HCT116 (cell line): ENCODE measurements at regions not wholly inside any gene's neighbourhood (a gene's known extent, or its start where the extent isn't known, plus 50 kb on each side); places are given as distances from the start of the nearest gene placed in this dataset.

Experiments
- ATAC-seq: fragments of 200-7000 bp; cut with Tn5 transposase; 2 replicates; pipeline ENCODE4 v1.9.1; 2020; ENCODE audit warnings: mild to moderate bottlenecking, moderate library complexity
- BruUV-seq: library from RNA; stranded (reverse); fragments of 400-500 nt; replicated peaks from 2 replicates; lab custom pipeline; 2021; lab: Mats Ljungman, UMichigan
- CTCF ChIA-PET: fragments of 300-600 bp; sonication (Branson Sonifier 250); formaldehyde crosslinking; loops from one replicate; lab custom pipeline; 2021; ENCODE audit warnings: antibody characterized with exemption; lab: Charles Lee
- POLR2A ChIA-PET: fragments of 300-600, 350-600 bp; sonication (Branson Sonifier 250); formaldehyde crosslinking; loops from one replicate; lab custom pipeline; 2021; ENCODE audit warnings: antibody characterized with exemption; lab: Charles Lee
- RAD21 ChIA-PET, 2 experiments: fragments of 300-600 bp; sonication (Branson Sonifier 250); formaldehyde crosslinking; loops; one replicate each; lab custom pipeline; 2023; ENCODE audit warnings: low total read pairs in 2 of 2; ENCODE audit not compliant: uncharacterized antibody in 2 of 2, unreplicated experiment in 2 of 2, low non-redundant PET in 1 of 2; lab: Charles Lee
- DNase-seq: peaks from one replicate; pipeline ENCODE4 v3.0.0-alpha.2; 2010; ENCODE audit warnings: low read depth, low spot score
- H2AFZ ChIP-seq: fragments of 200-600 bp; shearing (Covaris generic), sonication (generic); 2 replicates; pipeline ENCODE4 v1.6.1; 2017; ENCODE audit warnings: low read depth, mixed run types, mixed read lengths, antibody characterized with exemption, low read length; ENCODE audit not compliant: poor library complexity, severe bottlenecking
- H3K27ac ChIP-seq: 2 replicates; pipeline ENCODE4 v1.5.1; 2012; ENCODE audit warnings: low read depth, low read length
- H3K27me3 ChIP-seq: fragments of 200-600 bp; sonication (generic); 2 replicates; pipeline ENCODE4 v1.6.1; 2016; ENCODE audit warnings: mixed run types, low read length, mixed read lengths; ENCODE audit not compliant: insufficient read depth
- H3K36me3 ChIP-seq, 2 experiments: fragments of 200-500 bp in 1 of 2; fragments of 200-600 bp in 1 of 2; sonication (Bioruptor generic) in 1 of 2; sonication (generic) in 1 of 2; 2 replicates each; pipeline versions ENCODE4 v1.5.1 to v1.6.1; 2014 to 2016; ENCODE audit warnings: low read length in 2 of 2, inconsistent platforms in 1 of 2, mixed read lengths in 1 of 2, mixed run types in 1 of 2; ENCODE audit not compliant: insufficient read depth in 2 of 2, control insufficient read depth in 1 of 2
- H3K4me1 ChIP-seq, 2 experiments: fragments of 200-600 bp in 1 of 2; sonication (generic) in 1 of 2; 2 replicates each; pipeline versions ENCODE4 v1.5.1 to v1.6.1; 2012 to 2017; ENCODE audit warnings: low read length in 2 of 2, inconsistent platforms in 1 of 2, mild to moderate bottlenecking in 1 of 2, mixed read lengths in 1 of 2, mixed run types in 1 of 2, moderate library complexity in 1 of 2; ENCODE audit not compliant: insufficient read depth in 2 of 2, control insufficient read depth in 1 of 2
- H3K4me2 ChIP-seq: fragments of 200-600 bp; sonication (generic); 2 replicates; pipeline ENCODE4 v1.6.1; 2017; ENCODE audit warnings: mixed run types, low read length, mixed read lengths
- H3K4me3 ChIP-seq, 2 experiments: fragments of 200-600 bp in 1 of 2; sonication (generic) in 1 of 2; replicated peaks in 1 of 2; 2 replicates each; pipeline ENCODE4 v1.5.1; 2011 to 2016; ENCODE audit warnings: low read length in 2 of 2, control low read depth in 1 of 2, low read depth in 1 of 2, mild to moderate bottlenecking in 1 of 2, mixed read lengths in 1 of 2, mixed run types in 1 of 2
- H3K79me2 ChIP-seq: fragments of 200-600 bp; sonication (generic); 2 replicates; pipeline ENCODE4 v1.6.1; 2017; ENCODE audit warnings: mild to moderate bottlenecking, mixed run types, low read length, moderate library complexity, mixed read lengths; ENCODE audit not compliant: insufficient read depth
- H3K9ac ChIP-seq: fragments of 200-600 bp; sonication (generic); 2 replicates; pipeline ENCODE4 v1.6.1; 2016; ENCODE audit warnings: low read length, mixed read lengths
- H3K9me2 ChIP-seq: fragments of 200-600 bp; sonication (generic), shearing (Covaris generic); 2 replicates; pipeline ENCODE4 v1.6.1; 2017; ENCODE audit warnings: mixed run types, mild to moderate bottlenecking, moderate library complexity; ENCODE audit not compliant: insufficient read depth
- H3K9me3 ChIP-seq, 2 experiments: fragments of 200-500 bp in 1 of 2; fragments of 200-600 bp in 1 of 2; sonication (Bioruptor generic) in 1 of 2; sonication (generic) in 1 of 2; 2 replicates each; pipeline ENCODE4 v1.6.1; 2014 to 2017; ENCODE audit warnings: low read length in 2 of 2, mixed read lengths in 2 of 2, inconsistent platforms in 1 of 2, low read depth in 1 of 2, mild to moderate bottlenecking in 1 of 2, mixed run types in 1 of 2, moderate library complexity in 1 of 2; ENCODE audit not compliant: control insufficient read depth in 1 of 2, insufficient read depth in 1 of 2
- H4K20me1 ChIP-seq: fragments of 200-600 bp; sonication (generic), shearing (Covaris generic); 2 replicates; pipeline ENCODE4 v1.6.1; 2017; ENCODE audit warnings: mixed run types, mild to moderate bottlenecking, moderate library complexity; ENCODE audit not compliant: insufficient read depth
- CBX3 ChIP-seq: IDR thresholded peaks from 2 replicates; pipeline ENCODE4 v1.6.1; 2012; ENCODE audit warnings: low read depth
- CEBPB ChIP-seq: IDR thresholded peaks from 2 replicates; pipeline ENCODE4 v1.6.1; 2012; ENCODE audit warnings: low read depth
- EZH2 ChIP-seq: fragments of 200-600 bp; sonication (generic); IDR thresholded peaks from 2 replicates; pipeline ENCODE4 v1.6.1; 2017; ENCODE audit warnings: antibody characterized with exemption, mixed run types
- EZH2phosphoT487 ChIP-seq: fragments of 200-600 bp; IDR thresholded peaks from 2 replicates; pipeline ENCODE4 v1.6.1; 2018; ENCODE audit warnings: antibody characterized with exemption, borderline replicate concordance
- JUND ChIP-seq: IDR thresholded peaks from 2 replicates; pipeline ENCODE4 v1.6.1; 2012
- POLR2AphosphoS5 ChIP-seq: IDR thresholded peaks from 2 replicates; pipeline ENCODE4 v1.6.1; 2011; ENCODE audit warnings: mild to moderate bottlenecking, low read depth, low read length, moderate library complexity
- RAD21 ChIP-seq: IDR thresholded peaks from 2 replicates; pipeline ENCODE4 v1.6.1; 2012; ENCODE audit warnings: low read depth, mild to moderate bottlenecking
- SIN3A ChIP-seq: IDR thresholded peaks from 2 replicates; pipeline ENCODE4 v1.6.1; 2012; ENCODE audit warnings: low read depth
- SP1 ChIP-seq: IDR thresholded peaks from 2 replicates; pipeline ENCODE4 v1.6.1; 2012; ENCODE audit warnings: low read depth
- TCF7L2 ChIP-seq: IDR thresholded peaks from 2 replicates; pipeline ENCODE4 v1.7.0; 2011; ENCODE audit warnings: borderline replicate concordance, inconsistent platforms; ENCODE audit not compliant: insufficient read depth, insufficient read length; ENCODE audit errors: extremely low read depth
- YY1 ChIP-seq: IDR thresholded peaks from 2 replicates; pipeline ENCODE4 v1.6.1; 2011; ENCODE audit warnings: low read length, low read depth, moderate library complexity, mild to moderate bottlenecking; ENCODE audit not compliant: insufficient replicate concordance; ENCODE audit errors: extremely low read depth
- ZFX ChIP-seq: fragments of 450-650 bp; IDR thresholded peaks from 2 replicates; pipeline ENCODE4 v1.6.1; 2017
- ZNF274 ChIP-seq: fragments of 200-500 bp; sonication (Bioruptor generic); IDR thresholded peaks from 2 replicates; pipeline ENCODE4 v1.6.1; 2014; ENCODE audit warnings: mild to moderate bottlenecking, low read depth, low read length, inconsistent platforms
- intact Hi-C: fragments of 100-400 bp; cut with micrococcal nuclease; formaldehyde crosslinking; loops from 2 replicates; pipeline ENCODE4 v1.10.0; 2022
- TF ChIP-seq, protein P1 (sequence below), 3 experiments: fragments of 200-600 bp in 1 of 3; sonication (generic) in 1 of 3; IDR thresholded peaks in 2 of 3; conservative IDR thresholded peaks in 1 of 3; 2 replicates each; pipeline ENCODE4 v1.5.1; 2012 to 2017; ENCODE audit warnings: low read depth in 2 of 3, low read length in 2 of 3, antibody characterized with exemption in 1 of 3, borderline replicate concordance in 1 of 3, control low read depth in 1 of 3, mild to moderate bottlenecking in 1 of 3, mixed read lengths in 1 of 3, mixed run types in 1 of 3, moderate library complexity in 1 of 3; ENCODE audit not compliant: insufficient read depth in 1 of 3
- TF ChIP-seq, protein P2 (sequence below): IDR thresholded peaks from 2 replicates; pipeline ENCODE4 v1.6.1; 2012
- TF ChIP-seq, protein P3 (sequence below): IDR thresholded peaks from 2 replicates; pipeline ENCODE4 v1.6.1; 2012; ENCODE audit warnings: low read depth

DNA sequence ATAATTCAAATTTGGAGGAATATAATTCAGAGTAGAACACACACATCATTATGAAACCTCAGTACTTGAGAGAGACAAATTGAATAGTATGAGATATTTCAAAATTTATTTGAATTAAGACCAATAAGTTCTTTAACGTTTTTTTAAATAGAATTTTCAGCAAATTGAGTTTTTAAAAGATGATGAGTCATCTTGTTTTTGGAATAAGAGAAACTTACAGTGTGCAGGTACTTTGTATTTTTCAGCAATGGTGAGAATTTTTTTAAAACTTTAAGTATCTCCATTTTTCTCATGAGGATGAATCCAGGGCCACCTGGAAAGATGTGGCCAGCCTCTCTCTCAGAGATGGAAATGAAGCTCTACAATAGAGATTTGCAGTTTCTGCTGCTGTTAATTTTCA is 1015.0 kb upstream of the TENM4 start (continued):
- TF ChIP-seq RAD21, result no peak
- no peak for TF ChIP-seq SIN3A
- TF ChIP-seq TCF7L2, result no peak
- no peak for TF ChIP-seq SP1
- TF ChIP-seq CBX3, result no peak
- TF ChIP-seq, all 23 proteins: peak for 0

DNA sequence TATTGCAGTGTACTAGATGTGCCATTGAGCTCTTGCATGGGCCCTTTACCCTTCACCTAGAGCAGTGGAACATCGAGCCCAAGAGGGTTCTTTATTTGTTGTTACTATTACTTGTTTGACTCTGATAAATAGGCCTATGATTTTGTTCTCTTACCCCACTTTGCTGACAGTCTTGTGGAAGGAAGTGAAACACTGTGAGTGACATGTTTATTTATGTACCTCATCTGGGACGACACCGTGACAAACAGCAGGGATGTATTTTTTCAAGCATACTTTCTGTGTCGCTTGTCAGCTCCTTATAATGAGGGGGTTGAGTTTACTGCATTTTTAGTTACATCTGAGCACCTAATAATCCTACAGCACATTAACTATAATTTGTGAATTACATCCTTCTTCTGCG is 1010.3 kb upstream of the TENM4 start:
- ChIA-PET POLR2A (no interaction called here), RAD21 (no interaction called here), CTCF (no interaction called here)
- intact Hi-C loops, result no loop called here
- no peaks in the 10 kb centered on the region for H3K9me2 ChIP-seq
- H3K9me3 ChIP-seq, result peaks cover 19 to 33% of the 10 kb centered on the region in 2 experiments; a peak in 2 of 4 replicates
- no peaks in the 10 kb centered on the region for H3K79me2 ChIP-seq
- no peak overlapping the region for H2AFZ ChIP-seq
- no peaks in the 10 kb centered on the region for H3K4me1 ChIP-seq
- DNase-seq, result no peak
- BruUV-seq, result no TSS peak
- no peak for ATAC-seq
- H3K4me2 ChIP-seq, result no peak overlapping the region
- no peak overlapping the region for H3K9ac ChIP-seq
- no peaks in the 10 kb centered on the region for H3K36me3 ChIP-seq
- no peaks in the 10 kb centered on the region for H4K20me1 ChIP-seq
- H3K27me3 ChIP-seq, result no peaks in the 10 kb centered on the region
- no peak overlapping the region for H3K4me3 ChIP-seq
- TF ChIP-seq ZFX (no peak), EZH2phosphoT487 (no peak), YY1 (no peak), POLR2AphosphoS5 (no peak), ZNF274 (no peak), EZH2 (no peak), TCF7L2 (no peak), JUND (no peak), CEBPB (no peak)
- TF ChIP-seq, protein P1, sequence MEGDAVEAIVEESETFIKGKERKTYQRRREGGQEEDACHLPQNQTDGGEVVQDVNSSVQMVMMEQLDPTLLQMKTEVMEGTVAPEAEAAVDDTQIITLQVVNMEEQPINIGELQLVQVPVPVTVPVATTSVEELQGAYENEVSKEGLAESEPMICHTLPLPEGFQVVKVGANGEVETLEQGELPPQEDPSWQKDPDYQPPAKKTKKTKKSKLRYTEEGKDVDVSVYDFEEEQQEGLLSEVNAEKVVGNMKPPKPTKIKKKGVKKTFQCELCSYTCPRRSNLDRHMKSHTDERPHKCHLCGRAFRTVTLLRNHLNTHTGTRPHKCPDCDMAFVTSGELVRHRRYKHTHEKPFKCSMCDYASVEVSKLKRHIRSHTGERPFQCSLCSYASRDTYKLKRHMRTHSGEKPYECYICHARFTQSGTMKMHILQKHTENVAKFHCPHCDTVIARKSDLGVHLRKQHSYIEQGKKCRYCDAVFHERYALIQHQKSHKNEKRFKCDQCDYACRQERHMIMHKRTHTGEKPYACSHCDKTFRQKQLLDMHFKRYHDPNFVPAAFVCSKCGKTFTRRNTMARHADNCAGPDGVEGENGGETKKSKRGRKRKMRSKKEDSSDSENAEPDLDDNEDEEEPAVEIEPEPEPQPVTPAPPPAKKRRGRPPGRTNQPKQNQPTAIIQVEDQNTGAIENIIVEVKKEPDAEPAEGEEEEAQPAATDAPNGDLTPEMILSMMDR (IDR thresholded peaks at IDR 0.05 in 2 of 3, conservative IDR thresholded peaks at IDR 0.05 in 1 of 3; ENCODE audit: borderline replicate concordance in 1 of 3, insufficient read depth in 1 of 3, low read depth in 2 of 3, low read length in 2 of 3), result no peak
- TF ChIP-seq, protein P2, sequence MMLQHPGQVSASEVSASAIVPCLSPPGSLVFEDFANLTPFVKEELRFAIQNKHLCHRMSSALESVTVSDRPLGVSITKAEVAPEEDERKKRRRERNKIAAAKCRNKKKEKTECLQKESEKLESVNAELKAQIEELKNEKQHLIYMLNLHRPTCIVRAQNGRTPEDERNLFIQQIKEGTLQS, result no peak
- TF ChIP-seq, protein P3, sequence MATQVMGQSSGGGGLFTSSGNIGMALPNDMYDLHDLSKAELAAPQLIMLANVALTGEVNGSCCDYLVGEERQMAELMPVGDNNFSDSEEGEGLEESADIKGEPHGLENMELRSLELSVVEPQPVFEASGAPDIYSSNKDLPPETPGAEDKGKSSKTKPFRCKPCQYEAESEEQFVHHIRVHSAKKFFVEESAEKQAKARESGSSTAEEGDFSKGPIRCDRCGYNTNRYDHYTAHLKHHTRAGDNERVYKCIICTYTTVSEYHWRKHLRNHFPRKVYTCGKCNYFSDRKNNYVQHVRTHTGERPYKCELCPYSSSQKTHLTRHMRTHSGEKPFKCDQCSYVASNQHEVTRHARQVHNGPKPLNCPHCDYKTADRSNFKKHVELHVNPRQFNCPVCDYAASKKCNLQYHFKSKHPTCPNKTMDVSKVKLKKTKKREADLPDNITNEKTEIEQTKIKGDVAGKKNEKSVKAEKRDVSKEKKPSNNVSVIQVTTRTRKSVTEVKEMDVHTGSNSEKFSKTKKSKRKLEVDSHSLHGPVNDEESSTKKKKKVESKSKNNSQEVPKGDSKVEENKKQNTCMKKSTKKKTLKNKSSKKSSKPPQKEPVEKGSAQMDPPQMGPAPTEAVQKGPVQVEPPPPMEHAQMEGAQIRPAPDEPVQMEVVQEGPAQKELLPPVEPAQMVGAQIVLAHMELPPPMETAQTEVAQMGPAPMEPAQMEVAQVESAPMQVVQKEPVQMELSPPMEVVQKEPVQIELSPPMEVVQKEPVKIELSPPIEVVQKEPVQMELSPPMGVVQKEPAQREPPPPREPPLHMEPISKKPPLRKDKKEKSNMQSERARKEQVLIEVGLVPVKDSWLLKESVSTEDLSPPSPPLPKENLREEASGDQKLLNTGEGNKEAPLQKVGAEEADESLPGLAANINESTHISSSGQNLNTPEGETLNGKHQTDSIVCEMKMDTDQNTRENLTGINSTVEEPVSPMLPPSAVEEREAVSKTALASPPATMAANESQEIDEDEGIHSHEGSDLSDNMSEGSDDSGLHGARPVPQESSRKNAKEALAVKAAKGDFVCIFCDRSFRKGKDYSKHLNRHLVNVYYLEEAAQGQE, result no peak
- no peak overlapping the region for H3K27ac ChIP-seq
